ENCODE measurements at regions not wholly inside any gene's neighbourhood (a gene's known extent, or its start where the extent isn't known, plus 50 kb on each side); places are given as distances from the start of the nearest gene placed in this dataset.

GRCh38 chr13:50326271-50326670 is 311.0 kb downstream of the KCNRG start:
- no peak for DNase-seq

- DNase-seq, result no peak
Measured at GRCh38 chr13:50326811-50327210, 311.6 kb downstream of the KCNRG start.

- no peak for DNase-seq
Measured at GRCh38 chr13:50334115-50334778, 319.0 kb downstream of the KCNRG start.

GRCh38 chr13:50334944-50335343 is 319.7 kb downstream of the KCNRG start:
- no peak for DNase-seq

DNA sequence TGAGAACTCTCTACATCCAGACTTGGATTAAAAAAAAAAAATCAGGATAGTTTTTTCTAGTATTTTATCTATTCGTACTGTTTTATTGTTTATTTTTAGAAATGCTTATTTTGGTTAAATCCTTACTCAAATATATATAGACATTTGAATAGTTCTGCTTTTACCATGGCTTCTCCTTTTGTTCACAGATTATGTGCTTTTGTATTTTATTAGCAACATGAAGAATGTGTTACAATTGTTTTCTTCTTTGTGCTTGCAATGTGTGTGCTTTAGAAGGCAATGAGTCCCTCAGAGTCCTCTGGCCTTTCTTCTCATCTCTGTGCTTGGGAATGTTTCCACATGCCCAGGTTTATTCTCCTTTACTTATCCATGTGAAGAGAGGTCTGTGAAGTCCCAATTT is 324.0 kb downstream of the KCNRG start:
- no peak for DNase-seq

DNA sequence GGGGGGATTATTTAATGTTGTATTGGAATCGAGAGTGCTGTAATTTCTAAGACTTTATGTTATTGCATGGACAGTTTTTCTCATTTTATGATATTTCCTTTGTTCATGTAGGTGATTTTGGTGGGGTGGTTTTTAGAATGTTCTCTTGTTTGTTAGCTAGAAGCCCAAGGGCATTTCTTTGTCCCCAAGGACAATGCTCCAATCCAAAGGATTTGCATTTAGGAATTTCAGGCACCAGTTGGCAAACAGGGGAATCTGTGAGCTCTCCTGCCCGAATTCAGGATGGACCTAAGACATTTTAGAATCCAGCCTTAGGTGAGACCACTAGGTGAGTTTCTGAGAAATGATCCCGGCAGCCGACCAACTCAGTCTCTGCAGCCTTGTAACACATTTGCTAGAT is 324.9 kb downstream of the KCNRG start:
- DNase-seq, result no peak

- no peak for DNase-seq
Measured at GRCh38 chr13:50340551-50341287, 325.5 kb downstream of the KCNRG start.

DNA sequence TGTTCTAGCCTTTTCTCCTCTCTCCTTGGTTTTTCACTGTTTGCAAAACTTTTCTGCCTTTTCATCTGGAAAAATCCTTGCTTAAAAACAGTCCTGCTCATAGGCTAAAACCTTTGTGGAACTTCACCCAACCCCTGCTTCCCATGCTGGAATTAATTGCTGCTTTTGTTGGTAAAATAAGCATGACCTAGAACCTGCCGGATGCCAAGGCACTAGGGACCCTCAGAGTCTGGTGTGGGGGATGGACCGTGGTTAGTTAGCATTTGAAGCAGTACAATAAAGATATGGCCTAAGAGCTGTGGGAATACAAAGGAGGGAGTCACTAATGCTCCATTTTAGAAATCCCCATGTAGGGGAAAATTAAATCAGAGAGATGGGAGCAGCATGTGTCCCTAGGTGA is 326.3 kb downstream of the KCNRG start:
- no peak for DNase-seq

GRCh38 chr13:50344717-50345116 is 329.5 kb downstream of the KCNRG start:
- DNase-seq, result no peak

- no peak for DNase-seq
Measured at GRCh38 chr13:50345804-50346203, 330.6 kb downstream of the KCNRG start.

- no peak for DNase-seq
Measured at GRCh38 chr13:50348371-50348770, 333.1 kb downstream of the KCNRG start.

DNA sequence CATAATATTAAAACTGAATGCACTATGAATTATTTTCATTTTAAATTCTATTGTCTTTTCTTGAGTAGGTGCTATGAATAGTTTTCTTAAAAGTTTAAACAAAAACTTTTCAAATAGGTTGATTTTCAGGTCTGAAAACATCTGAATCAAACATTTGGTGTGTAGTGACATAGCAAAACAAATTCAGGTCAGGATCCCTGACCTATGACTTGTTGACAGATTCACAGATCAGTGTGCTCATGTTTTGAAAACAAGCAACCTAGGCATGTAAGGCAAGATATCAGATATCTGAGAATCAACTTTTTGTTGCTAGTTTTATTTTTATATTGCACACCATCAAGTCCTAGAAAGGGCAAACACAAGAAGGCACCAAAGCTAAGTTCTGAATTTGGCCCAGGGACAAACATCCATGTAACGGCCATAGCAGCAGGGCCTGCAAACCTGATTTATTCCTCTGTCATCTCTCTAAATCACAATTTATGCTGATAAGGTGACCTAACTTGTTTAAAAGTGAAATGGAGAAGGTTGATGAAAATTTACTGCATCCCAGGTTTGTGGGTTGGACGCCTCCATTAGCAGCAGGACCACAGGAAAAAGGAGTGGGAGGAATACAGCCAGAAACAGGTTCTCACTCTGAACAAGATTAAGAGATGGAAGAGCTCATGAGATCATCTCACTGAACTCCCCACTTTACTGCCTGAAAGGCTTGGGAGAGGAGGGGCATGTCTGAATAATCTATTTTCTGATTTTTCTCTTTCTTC is 337.7 kb downstream of the KCNRG start:
- no peak for DNase-seq

GRCh38 chr13:50353651-50354415 is 338.6 kb downstream of the KCNRG start:
- DNase-seq, result peak; percentile 11

DNA sequence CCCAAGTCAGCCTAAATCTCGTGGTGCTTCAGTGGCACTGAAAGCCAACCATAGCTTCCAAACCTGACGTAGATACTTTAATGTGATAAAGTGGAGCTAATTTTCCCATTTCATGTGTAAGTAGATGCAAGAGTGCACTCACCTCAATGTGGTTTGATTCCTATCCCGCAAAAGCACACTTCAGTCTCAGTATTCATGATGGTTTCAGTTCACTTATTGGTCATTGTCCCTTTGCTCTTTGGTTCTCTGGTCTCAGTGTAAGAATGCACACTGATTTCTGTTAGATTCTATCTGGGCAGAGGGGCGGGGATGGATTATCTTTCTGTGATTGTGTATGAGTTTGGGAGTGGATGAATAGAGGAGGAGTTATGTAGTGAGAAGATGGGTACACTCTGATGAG is 340.6 kb downstream of the KCNRG start:
- no peak for DNase-seq

DNA sequence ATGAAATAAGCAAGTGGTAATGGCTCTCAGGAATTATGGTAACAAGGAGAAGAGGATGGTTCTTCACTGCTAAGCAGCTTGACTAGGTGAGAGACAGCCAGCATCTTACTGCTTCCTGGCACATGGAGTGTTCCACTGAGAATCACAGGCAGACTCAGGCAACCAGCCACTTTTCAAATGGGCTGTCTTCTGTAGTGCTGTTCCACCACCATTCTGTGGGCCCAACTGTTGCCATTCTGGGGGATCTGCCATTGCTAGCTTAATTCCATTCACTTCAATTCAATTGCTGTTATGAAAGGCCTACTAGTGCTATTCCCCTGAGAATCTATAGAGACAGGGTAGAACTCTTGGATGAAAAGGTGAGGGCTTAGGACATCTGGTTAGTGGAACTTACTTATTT is 341.9 kb downstream of the KCNRG start:
- no peak for DNase-seq

DNA sequence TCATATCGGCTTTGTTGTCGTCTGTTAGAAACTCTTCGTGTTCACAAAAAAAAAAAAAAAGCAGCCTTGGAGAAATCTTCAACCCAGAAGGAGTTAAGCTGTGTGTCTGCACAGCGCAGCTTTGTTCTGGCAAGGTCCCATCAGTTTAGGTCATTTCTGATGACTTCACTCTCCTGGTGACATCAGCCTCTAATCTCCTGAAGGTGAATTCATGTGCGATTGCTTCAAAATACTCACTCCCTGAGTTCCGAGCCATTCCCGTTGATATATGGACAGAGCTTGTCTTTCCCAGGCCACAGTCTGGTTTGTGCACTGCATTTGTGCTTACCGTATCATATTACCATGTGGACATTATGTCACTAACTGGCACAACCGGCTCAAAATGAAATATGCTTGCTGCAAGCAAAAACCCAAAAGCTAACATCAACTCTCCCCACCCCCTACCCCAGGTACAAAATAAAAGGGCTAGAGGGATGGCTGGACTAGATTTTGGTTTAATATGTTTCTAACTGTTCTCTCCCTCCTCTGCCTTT is 342.4 kb downstream of the KCNRG start:
- peak; percentile 3 for DNase-seq

- DNase-seq, result no peak
Measured at GRCh38 chr13:50358231-50359040, 343.2 kb downstream of the KCNRG start.

GRCh38 chr13:50359041-50359367 is 343.8 kb downstream of the KCNRG start:
- no peak for DNase-seq

DNA sequence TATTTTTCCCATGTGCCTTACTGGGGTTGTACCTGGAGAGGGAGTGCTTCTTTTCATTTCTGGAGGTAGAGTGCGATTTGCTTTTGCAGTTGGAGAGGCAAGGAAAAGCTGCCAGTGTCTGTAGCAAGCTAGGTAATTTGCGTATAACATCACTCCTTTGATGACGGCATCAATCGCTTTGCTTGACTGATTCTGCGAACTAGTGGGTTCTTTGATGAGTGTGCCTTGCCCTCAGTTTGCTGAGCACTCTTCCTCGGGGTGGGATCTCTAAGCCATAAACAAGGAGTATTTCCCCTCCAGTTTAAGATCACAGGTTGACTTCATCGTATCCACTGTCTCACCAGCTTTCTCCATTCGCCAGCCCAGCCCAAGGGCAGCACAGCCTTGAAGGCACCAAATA is 344.5 kb downstream of the KCNRG start:
- no peak for DNase-seq

DNA sequence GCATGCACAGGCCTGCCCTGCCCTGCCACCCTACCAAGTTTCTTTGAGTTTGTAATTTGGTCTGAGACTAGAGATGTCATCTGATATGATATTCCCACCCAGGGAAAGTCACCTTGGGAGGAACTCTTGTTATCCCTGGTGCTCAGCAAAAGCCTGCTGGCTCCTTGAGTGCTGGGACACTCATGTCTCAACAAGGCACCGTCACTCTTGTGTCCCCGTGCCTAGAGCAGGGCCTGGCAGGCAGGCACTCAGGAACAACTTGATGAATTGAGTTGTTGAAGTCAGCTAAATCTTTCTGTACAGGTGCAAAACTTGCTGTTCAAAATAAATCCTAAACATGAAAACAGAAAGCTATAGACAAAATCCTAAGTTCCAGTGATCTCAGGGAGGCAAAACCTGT is 345.4 kb downstream of the KCNRG start:
- no peak for DNase-seq

GRCh38 chr13:50361282-50361681 is 346.0 kb downstream of the KCNRG start:
- no peak for DNase-seq

Data from HCEC 1CT (cell line).